HFFc6 (cell line): ENCODE measurements at regions not wholly inside any gene's neighbourhood (a gene's known extent, or its start where the extent isn't known, plus 50 kb on each side); places are given as distances from the start of the nearest gene placed in this dataset.

ENCODE experiments used
- DNase-seq: peaks from one replicate; pipeline ENCODE4 v3.0.0-alpha.2; 2018
- H3K27ac Mint-ChIP-seq: 2 replicates; pipeline ENCODE4 v1.8.0; 2020; ENCODE audit warnings: mild to moderate bottlenecking, mixed read lengths
- H3K27me3 Mint-ChIP-seq: 2 replicates; pipeline ENCODE4 v1.8.0; 2021; ENCODE audit warnings: mild to moderate bottlenecking, moderate library complexity, mixed read lengths; ENCODE audit not compliant: insufficient read depth
- H3K36me3 Mint-ChIP-seq: 2 replicates; pipeline ENCODE4 v1.8.0; 2021; ENCODE audit warnings: low read depth, mixed read lengths
- H3K4me1 Mint-ChIP-seq: 2 replicates; pipeline ENCODE4 v1.8.0; 2020; ENCODE audit warnings: low read depth, mixed read lengths
- H3K4me3 Mint-ChIP-seq: 2 replicates; pipeline ENCODE4 v1.8.0; 2020; ENCODE audit warnings: mild to moderate bottlenecking, moderate library complexity, mixed read lengths
- H3K9me3 Mint-ChIP-seq: 2 replicates; pipeline ENCODE4 v1.8.0; 2020; ENCODE audit warnings: mild to moderate bottlenecking, mixed read lengths
- CTCF ChIP-seq: fragments of 200-600 bp; sonication (generic); IDR thresholded peaks from 2 replicates; pipeline ENCODE4 v1.5.0; 2021; ENCODE audit warnings: antibody characterized with exemption, mild to moderate bottlenecking

- H3K4me1 Mint-ChIP-seq: peaks cover 78% of the 10 kb centered on the region
- H3K36me3 Mint-ChIP-seq: peaks cover 7% of the 10 kb centered on the region; the same call in 1 of the 2 replicates
- no peaks in the 10 kb centered on the region for H3K9me3 Mint-ChIP-seq
- no peak for DNase-seq
- no peak overlapping the region for H3K4me3 Mint-ChIP-seq
- TF ChIP-seq CTCF: no peak
- no peak overlapping the region for H3K27ac Mint-ChIP-seq
- H3K27me3 Mint-ChIP-seq: no peaks in the 10 kb centered on the region; the same call in 1 of the 2 replicates
Measured at GRCh38 chr13:34159946-34160345, 342.0 kb downstream of the RFC3 start.

- peaks cover 7% of the 10 kb centered on the region; the same call in 1 of the 2 replicates for H3K36me3 Mint-ChIP-seq
- peak; percentile 79 for DNase-seq
- H3K4me3 Mint-ChIP-seq: peak overlapping the region; percentile 79
- TF ChIP-seq CTCF: no peak
- no peaks in the 10 kb centered on the region for H3K9me3 Mint-ChIP-seq
- H3K4me1 Mint-ChIP-seq: peaks cover 57% of the 10 kb centered on the region
- no peaks in the 10 kb centered on the region; the same call in 1 of the 2 replicates for H3K27me3 Mint-ChIP-seq
- H3K27ac Mint-ChIP-seq: peak overlapping the region; percentile 89
Measured at GRCh38 chr13:34161931-34162543, 344.1 kb downstream of the RFC3 start.

- H3K9me3 Mint-ChIP-seq: no peaks in the 10 kb centered on the region
- H3K4me1 Mint-ChIP-seq: peaks cover 52% of the 10 kb centered on the region
- TF ChIP-seq CTCF: no peak
- peak overlapping the region; percentile 79 for H3K4me3 Mint-ChIP-seq
- peaks cover 7% of the 10 kb centered on the region; the same call in 1 of the 2 replicates for H3K36me3 Mint-ChIP-seq
- DNase-seq: peak; percentile 43
- H3K27ac Mint-ChIP-seq: peak overlapping the region; percentile 89
- no peaks in the 10 kb centered on the region; the same call in 1 of the 2 replicates for H3K27me3 Mint-ChIP-seq
Measured at GRCh38 chr13:34162544-34162933, 344.6 kb downstream of the RFC3 start.

- no peaks in the 10 kb centered on the region; the same call in 1 of the 2 replicates for H3K27me3 Mint-ChIP-seq
- peaks cover 35% of the 10 kb centered on the region for H3K4me1 Mint-ChIP-seq
- no peak overlapping the region for H3K4me3 Mint-ChIP-seq
- H3K9me3 Mint-ChIP-seq: no peaks in the 10 kb centered on the region
- no peak for TF ChIP-seq CTCF
- no peak overlapping the region for H3K27ac Mint-ChIP-seq
- 0 out of 2 replicates have a peak, but pooled peaks cover 2% of the 10 kb centered on the region for H3K36me3 Mint-ChIP-seq
- DNase-seq: no peak
Measured at GRCh38 chr13:34164582-34164981, 346.6 kb downstream of the RFC3 start.

GRCh38 chr13:34165158-34165557, 347.2 kb downstream of the RFC3 start:
- no peak overlapping the region for H3K27ac Mint-ChIP-seq
- no peak for TF ChIP-seq CTCF
- H3K4me1 Mint-ChIP-seq: peaks cover 31% of the 10 kb centered on the region
- no peaks in the 10 kb centered on the region for H3K9me3 Mint-ChIP-seq
- H3K4me3 Mint-ChIP-seq: no peak overlapping the region
- H3K36me3 Mint-ChIP-seq: no peaks in the 10 kb centered on the region
- H3K27me3 Mint-ChIP-seq: no peaks in the 10 kb centered on the region; the same call in 1 of the 2 replicates
- DNase-seq: no peak
